ENCODE measurements at regions not wholly inside any gene's neighbourhood (a gene's known extent, or its start where the extent isn't known, plus 50 kb on each side); places are given as distances from the start of the nearest gene placed in this dataset.

DNA sequence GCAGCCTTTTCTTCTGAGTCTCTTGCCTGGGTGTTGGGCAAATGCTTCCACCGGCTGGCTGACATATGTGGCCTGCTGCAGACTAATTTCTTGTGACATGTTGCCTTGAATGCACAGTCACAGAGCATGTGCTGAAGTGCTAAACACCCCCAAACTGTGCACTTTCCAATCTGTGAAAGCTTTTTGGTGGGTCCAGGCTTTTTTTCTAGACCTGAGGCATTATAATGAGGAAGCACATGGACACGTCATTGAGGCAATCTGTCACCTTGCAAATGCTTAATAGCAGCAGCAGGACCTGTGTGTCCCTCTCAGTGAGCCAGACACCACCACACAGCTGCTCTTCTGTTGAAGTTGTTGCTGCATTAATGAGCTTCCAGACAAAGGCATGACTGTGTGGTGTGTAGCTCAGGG is 274.7 kb downstream of the ELAVL2 start:
- H3K36me3 ChIP-seq = no peaks in the 10 kb centered on the region
- H3K27ac ChIP-seq = no peak overlapping the region
- no peak overlapping the region for H3K4me3 ChIP-seq
- intact Hi-C loops (cut with DNase I; ENCODE audit: low total_unique reads) = no loop called here
- TF ChIP-seq, protein P1, sequence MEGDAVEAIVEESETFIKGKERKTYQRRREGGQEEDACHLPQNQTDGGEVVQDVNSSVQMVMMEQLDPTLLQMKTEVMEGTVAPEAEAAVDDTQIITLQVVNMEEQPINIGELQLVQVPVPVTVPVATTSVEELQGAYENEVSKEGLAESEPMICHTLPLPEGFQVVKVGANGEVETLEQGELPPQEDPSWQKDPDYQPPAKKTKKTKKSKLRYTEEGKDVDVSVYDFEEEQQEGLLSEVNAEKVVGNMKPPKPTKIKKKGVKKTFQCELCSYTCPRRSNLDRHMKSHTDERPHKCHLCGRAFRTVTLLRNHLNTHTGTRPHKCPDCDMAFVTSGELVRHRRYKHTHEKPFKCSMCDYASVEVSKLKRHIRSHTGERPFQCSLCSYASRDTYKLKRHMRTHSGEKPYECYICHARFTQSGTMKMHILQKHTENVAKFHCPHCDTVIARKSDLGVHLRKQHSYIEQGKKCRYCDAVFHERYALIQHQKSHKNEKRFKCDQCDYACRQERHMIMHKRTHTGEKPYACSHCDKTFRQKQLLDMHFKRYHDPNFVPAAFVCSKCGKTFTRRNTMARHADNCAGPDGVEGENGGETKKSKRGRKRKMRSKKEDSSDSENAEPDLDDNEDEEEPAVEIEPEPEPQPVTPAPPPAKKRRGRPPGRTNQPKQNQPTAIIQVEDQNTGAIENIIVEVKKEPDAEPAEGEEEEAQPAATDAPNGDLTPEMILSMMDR (IDR thresholded peaks at IDR 0.05) = no peak
- no peaks in the 10 kb centered on the region for H3K9me3 ChIP-seq
- H3K27me3 ChIP-seq = no peaks in the 10 kb centered on the region
- DNase-seq = no peak
- no peaks in the 10 kb centered on the region for H3K4me1 ChIP-seq

DNA sequence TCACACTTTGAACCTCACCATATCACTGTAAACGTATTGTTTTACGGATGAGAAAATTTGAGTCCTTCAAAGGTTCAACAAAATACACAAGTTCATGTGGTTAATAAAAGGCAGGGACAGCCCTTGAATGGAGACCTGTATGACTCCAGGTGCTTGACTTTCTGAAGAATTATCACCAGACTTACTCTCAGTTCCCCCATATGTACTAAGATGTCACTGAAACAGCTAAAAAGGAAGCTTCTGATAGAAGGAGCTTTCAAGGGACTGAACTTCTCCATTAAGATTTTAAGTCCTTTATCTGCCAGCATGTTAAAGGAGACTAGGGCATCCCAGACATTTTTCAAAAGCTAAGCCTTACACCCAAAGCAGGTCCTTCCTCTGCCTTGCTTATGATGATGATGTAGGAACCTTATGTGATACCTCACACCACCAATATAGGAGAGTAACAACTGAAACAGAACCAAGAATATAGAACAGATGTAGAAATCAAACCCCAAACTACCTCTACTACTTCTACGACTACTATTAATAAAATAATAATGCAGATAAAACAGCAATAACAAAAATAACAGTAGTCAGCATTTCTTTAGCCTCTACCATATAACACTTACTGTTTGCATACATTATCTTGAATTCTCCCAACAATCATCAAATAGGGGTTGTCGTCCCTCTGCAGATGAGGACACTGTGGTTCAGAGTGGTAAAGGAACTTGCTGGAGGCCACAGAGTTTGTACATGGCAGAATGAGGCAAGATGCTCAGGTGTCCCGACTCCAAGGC is 273.9 kb downstream of the ELAVL2 start:
- TF ChIP-seq, protein P1 (IDR thresholded peaks at IDR 0.05) = no peak

DNA sequence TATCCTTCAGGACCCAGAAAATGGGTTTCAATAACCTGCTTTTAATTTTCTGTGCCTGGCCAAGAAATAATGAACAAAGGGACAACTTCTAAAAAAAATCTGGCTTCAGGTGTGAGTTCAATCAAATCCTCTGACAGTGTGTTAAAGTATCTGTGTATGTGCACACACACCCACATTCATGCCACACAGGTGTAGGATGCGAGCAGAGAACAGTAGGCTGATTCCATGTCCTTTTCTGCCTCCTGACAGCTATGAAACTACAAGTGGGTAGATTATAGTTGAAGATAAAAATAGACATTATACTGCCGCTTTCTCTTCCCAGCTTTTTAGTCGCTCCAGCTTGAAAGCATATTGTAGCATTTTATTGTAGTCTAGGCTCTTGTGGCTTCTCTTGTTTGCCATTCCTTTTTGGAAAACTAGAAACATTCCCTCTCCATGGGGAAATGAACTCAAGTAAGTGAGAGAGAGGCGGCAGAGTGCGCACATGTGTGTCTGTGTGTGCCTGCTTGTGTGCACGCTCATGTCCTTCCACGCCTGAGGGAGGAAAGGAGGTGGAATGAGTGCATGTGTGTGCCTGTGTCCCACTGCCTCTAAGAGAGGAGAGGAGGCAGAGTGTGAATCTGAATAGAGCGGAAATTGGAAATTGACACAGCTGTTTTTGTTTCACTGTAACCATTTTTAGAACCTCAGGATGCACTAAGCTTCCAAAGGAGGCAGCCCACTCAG is 273.0 kb downstream of the ELAVL2 start:
- Histone ChIP-seq H3K4me1 (no peaks in the 10 kb centered on the region), H3K4me3 (no peak overlapping the region), H3K36me3 (no peaks in the 10 kb centered on the region), H3K27ac (no peak overlapping the region), H3K9me3 (no peaks in the 10 kb centered on the region), H3K27me3 (no peaks in the 10 kb centered on the region)
- intact Hi-C loops (cut with DNase I; ENCODE audit: low total_unique reads) = no loop called here
- DNase-seq = no peak
- TF ChIP-seq, protein P1 (IDR thresholded peaks at IDR 0.05) = no peak

More for the DNA sequence above, 273.9 kb downstream of the ELAVL2 start:
- no peak overlapping the region for H3K27ac ChIP-seq
- H3K27me3 ChIP-seq = no peaks in the 10 kb centered on the region
- no peaks in the 10 kb centered on the region for H3K9me3 ChIP-seq
- intact Hi-C loops (cut with DNase I; ENCODE audit: low total_unique reads) = no loop called here
- no peak overlapping the region for H3K4me3 ChIP-seq
- no peak for DNase-seq
- H3K4me1 ChIP-seq = no peaks in the 10 kb centered on the region
- no peaks in the 10 kb centered on the region for H3K36me3 ChIP-seq

DNA sequence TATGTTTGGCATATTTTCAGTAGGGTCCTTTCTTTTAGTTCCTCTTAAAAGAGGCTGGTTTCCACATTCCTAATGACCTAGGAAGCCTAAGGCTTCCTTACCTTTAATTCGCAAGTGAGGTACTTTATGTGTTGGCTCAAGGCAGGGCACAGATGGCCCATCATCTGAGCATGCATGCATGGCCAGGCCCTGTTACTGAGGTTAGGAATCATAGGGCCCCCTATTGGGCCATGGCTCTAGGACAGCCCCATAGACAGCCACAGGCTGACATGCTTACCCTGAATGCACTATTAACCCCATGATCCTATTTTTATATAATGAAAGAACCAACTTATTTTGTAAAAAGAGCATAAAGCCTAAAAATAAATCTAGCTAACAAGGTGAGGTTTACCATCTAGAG is 271.4 kb downstream of the ELAVL2 start:
- H3K4me3 ChIP-seq = no peak overlapping the region
- DNase-seq = no peak
- H3K9me3 ChIP-seq = no peaks in the 10 kb centered on the region
- no peaks in the 10 kb centered on the region for H3K4me1 ChIP-seq
- H3K27me3 ChIP-seq = no peaks in the 10 kb centered on the region
- no peak overlapping the region for H3K27ac ChIP-seq
- no peaks in the 10 kb centered on the region for H3K36me3 ChIP-seq
- TF ChIP-seq, protein P1 (IDR thresholded peaks at IDR 0.05) = no peak
- intact Hi-C loops (cut with DNase I; ENCODE audit: low total_unique reads) = no loop called here

DNA sequence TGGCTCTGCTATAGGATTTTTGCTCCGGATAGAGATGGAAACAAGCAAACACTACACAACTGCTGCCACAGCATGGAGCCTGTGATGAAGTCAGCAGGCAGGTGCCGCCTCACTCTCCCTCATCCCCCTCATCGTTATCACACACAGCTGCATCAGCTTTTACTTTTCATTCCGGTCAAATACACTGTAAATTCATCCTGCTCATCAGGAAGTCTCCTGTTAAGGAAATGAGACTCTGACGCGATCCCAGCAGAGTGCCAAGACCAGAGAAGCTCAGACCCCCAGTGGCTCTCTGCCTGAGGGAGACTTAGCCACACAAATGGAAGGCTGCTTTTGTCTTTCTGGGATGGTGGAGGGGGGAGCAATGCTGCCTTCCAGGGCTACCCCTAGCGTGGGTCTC is 270.2 kb downstream of the ELAVL2 start:
- Histone ChIP-seq H3K36me3 (no peaks in the 10 kb centered on the region), H3K4me1 (no peaks in the 10 kb centered on the region), H3K27ac (no peak overlapping the region), H3K9me3 (no peaks in the 10 kb centered on the region), H3K4me3 (no peak overlapping the region), H3K27me3 (no peaks in the 10 kb centered on the region)
- TF ChIP-seq, protein P1 (IDR thresholded peaks at IDR 0.05) = no peak
- no peak for DNase-seq
- intact Hi-C loops (cut with DNase I; ENCODE audit: low total_unique reads) = no loop called here
